Vagina (tissue), 2 donors: ENCODE measurements at regions not wholly inside any gene's neighbourhood (a gene's known extent, or its start where the extent isn't known, plus 50 kb on each side); places are given as distances from the start of the nearest gene placed in this dataset.

Experiments
- CTCF ChIP-seq, 3 experiments: fragments of 450-650 bp in 2 of 3; fragments of 200-600 bp in 1 of 3; sonication (generic) in 1 of 3; IDR thresholded peaks; one replicate each; pipeline ENCODE4 v1.5.1; 2017 to 2019; ENCODE audit warnings: antibody characterized with exemption in 3 of 3, mild to moderate bottlenecking in 2 of 3, moderate library complexity in 2 of 3
- POLR2A ChIP-seq, 2 donors: fragments of 450-650 bp; IDR thresholded peaks; one replicate each; pipeline ENCODE4 v1.6.1; 2017; ENCODE audit warnings: antibody characterized with exemption in 2 of 2, mild to moderate bottlenecking in 2 of 2, moderate library complexity in 2 of 2

GRCh38 chr21:38913893-38914527 is 108.3 kb downstream of the ETS2 start:
- TF ChIP-seq CTCF (IDR thresholded peaks at IDR 0.05) (no peak), POLR2A (IDR thresholded peaks at IDR 0.05) (no peak)
